GM23248 (cell line): ENCODE measurements at regions not wholly inside any gene's neighbourhood (a gene's known extent, or its start where the extent isn't known, plus 50 kb on each side); places are given as distances from the start of the nearest gene placed in this dataset.

Experiments
- EZH2 ChIP-seq: fragments of 200-600 bp; sonication (generic); IDR thresholded peaks from 2 replicates; pipeline ENCODE4 v1.6.1; 2018; ENCODE audit warnings: antibody characterized with exemption, mild to moderate bottlenecking; ENCODE audit not compliant: insufficient read depth, poor library complexity, severe bottlenecking
- EZH2phosphoT487 ChIP-seq: fragments of 200-600 bp; sonication (generic); IDR thresholded peaks from 2 replicates; pipeline ENCODE4 v1.6.1; 2018; ENCODE audit warnings: antibody characterized with exemption, moderate library complexity, mild to moderate bottlenecking, low read depth; ENCODE audit not compliant: insufficient read depth

GRCh38 chr16:64617836-64618476 is 503.9 kb downstream of the CDH11 start:
- TF ChIP-seq EZH2 (no peak), EZH2phosphoT487 (no peak)
